Neutrophil (primary cell): ENCODE measurements at regions not wholly inside any gene's neighbourhood (a gene's known extent, or its start where the extent isn't known, plus 50 kb on each side); places are given as distances from the start of the nearest gene placed in this dataset.
"Not testable (repeated sequence)": the region's sequence is repeated elsewhere in the genome, so short reads cannot be mapped to it uniquely, and the experiment has no call there.

Experiments
- H3K27ac ChIP-seq: fragments of 200-600 bp; sonication (generic); 2 replicates; pipeline ENCODE4 v1.5.1; 2016; ENCODE audit warnings: mild to moderate bottlenecking, moderate library complexity
- H3K27me3 ChIP-seq: fragments of 200-600 bp; sonication (generic); 2 replicates; pipeline ENCODE4 v1.6.0; 2016; ENCODE audit warnings: mild to moderate bottlenecking
- H3K36me3 ChIP-seq: fragments of 200-600 bp; sonication (generic); 2 replicates; pipeline ENCODE4 v1.5.1; 2017
- H3K4me1 ChIP-seq, 2 experiments: fragments of 200-600 bp in 1 of 2; sonication (generic) in 1 of 2; 1 replicate in 1 of 2; 2 replicates in 1 of 2; pipeline versions ENCODE4 v1.5.1 to v1.6.1; 2013 to 2016; ENCODE audit warnings: low read depth in 1 of 2, low read length in 1 of 2, mild to moderate bottlenecking in 1 of 2, moderate library complexity in 1 of 2; ENCODE audit not compliant: control insufficient read depth in 1 of 2, insufficient read depth in 1 of 2
- H3K4me3 ChIP-seq, 2 experiments: fragments of 200-600 bp in 1 of 2; sonication (generic) in 1 of 2; 1 replicate in 1 of 2; 2 replicates in 1 of 2; pipeline ENCODE4 v1.5.1; 2013 to 2016; ENCODE audit warnings: low read depth in 1 of 2, low read length in 1 of 2, mild to moderate bottlenecking in 1 of 2, moderate library complexity in 1 of 2
- H3K9me3 ChIP-seq: fragments of 200-600 bp; sonication (generic); 2 replicates; pipeline ENCODE4 v1.5.1; 2016
- TF ChIP-seq, protein P1 (sequence below): fragments of 200-600 bp; sonication (generic); IDR thresholded peaks from 2 replicates; pipeline ENCODE4 v1.5.1; 2016; ENCODE audit warnings: antibody characterized with exemption

DNA sequence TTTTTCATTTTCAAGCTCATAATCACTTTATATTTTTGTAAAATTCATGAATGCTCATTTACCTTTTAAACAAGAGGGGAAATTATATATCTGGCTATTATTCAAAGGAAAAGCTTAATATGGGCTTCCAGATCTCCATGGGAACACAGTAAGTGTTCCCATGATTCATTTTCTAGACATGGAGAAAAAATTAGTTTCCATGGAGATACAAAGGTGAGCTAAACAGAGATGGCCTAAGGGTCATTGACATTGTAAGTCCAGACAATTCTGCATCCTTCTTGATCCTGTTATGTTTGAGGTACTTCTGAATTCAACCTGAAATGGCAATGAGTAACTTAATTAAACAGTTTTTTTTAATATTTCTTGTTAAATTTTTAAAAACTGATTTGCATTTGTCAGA, 341.4 kb upstream of the PRR16 start:
- no peaks in the 10 kb centered on the region for H3K9me3 ChIP-seq
- H3K36me3 ChIP-seq, result no peaks in the 10 kb centered on the region
- H3K27ac ChIP-seq, result no peak overlapping the region
- no peaks in the 10 kb centered on the region for H3K27me3 ChIP-seq
- H3K4me1 ChIP-seq, result no peaks in the 10 kb centered on the region
- TF ChIP-seq, protein P1, sequence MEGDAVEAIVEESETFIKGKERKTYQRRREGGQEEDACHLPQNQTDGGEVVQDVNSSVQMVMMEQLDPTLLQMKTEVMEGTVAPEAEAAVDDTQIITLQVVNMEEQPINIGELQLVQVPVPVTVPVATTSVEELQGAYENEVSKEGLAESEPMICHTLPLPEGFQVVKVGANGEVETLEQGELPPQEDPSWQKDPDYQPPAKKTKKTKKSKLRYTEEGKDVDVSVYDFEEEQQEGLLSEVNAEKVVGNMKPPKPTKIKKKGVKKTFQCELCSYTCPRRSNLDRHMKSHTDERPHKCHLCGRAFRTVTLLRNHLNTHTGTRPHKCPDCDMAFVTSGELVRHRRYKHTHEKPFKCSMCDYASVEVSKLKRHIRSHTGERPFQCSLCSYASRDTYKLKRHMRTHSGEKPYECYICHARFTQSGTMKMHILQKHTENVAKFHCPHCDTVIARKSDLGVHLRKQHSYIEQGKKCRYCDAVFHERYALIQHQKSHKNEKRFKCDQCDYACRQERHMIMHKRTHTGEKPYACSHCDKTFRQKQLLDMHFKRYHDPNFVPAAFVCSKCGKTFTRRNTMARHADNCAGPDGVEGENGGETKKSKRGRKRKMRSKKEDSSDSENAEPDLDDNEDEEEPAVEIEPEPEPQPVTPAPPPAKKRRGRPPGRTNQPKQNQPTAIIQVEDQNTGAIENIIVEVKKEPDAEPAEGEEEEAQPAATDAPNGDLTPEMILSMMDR, result no peak
- no peak overlapping the region for H3K4me3 ChIP-seq

DNA sequence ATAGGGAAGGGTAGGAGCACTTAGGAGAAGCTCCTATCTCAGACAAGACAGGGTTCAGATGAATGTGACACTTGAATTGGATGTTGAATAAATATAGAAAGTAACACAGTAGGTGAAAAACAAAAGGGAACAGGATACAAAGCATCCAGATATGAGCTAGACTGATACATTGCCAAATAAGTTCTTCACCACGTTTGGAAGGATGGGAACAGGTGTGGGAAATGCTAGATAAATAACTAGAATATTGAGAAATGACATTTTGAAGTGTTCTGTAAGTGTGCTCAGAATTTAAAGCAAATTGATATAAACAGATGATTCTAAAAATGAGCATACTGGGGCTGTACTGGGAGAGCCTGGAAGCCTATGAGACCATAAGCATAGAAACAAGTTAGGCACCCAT, 340.1 kb upstream of the PRR16 start:
- TF ChIP-seq, protein P1, result no peak
- no peaks in the 10 kb centered on the region for H3K9me3 ChIP-seq
- H3K36me3 ChIP-seq, result no peaks in the 10 kb centered on the region
- no peak overlapping the region for H3K4me3 ChIP-seq
- H3K4me1 ChIP-seq, result no peaks in the 10 kb centered on the region
- no peaks in the 10 kb centered on the region for H3K27me3 ChIP-seq
- H3K27ac ChIP-seq, result no peak overlapping the region

GRCh38 chr5:120124961-120125360, 339.1 kb upstream of the PRR16 start:
- H3K4me3 ChIP-seq, result no peak overlapping the region
- no peak overlapping the region for H3K27ac ChIP-seq
- H3K27me3 ChIP-seq, result no peaks in the 10 kb centered on the region
- no peaks in the 10 kb centered on the region for H3K9me3 ChIP-seq
- no peaks in the 10 kb centered on the region for H3K4me1 ChIP-seq
- TF ChIP-seq, protein P1, result no peak
- H3K36me3 ChIP-seq, result no peaks in the 10 kb centered on the region

DNA sequence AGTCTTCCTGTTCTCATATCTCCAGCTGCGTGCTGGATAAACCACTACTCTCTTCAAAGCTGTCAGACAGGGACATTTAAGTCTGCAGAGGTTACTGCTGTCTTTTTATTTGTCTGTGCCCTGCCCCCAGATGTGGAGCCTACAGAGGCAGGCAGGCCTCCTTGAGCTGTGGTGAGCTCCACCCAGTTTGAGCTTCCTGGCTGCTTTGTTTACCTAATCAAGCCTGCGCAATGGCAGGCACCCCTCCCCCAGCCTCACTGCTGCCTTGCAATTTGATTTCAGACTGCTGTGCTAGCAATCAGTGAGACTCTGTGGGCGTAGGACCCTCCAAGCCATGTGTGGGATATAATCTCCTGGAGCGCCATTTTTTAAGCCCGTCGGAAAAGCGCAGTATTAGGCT, 331.8 kb upstream of the PRR16 start:
- H3K27me3 ChIP-seq, H3K36me3 ChIP-seq, H3K9me3 ChIP-seq: not testable (repeated sequence)
- Histone ChIP-seq H3K4me3 (peak overlapping the region; percentile 56 to 65), H3K27ac (peak overlapping the region; percentile 85), H3K4me1 (peaks cover 11 to 17% of the 10 kb centered on the region in 2 experiments)

GRCh38 chr5:120134944-120135343, 329.2 kb upstream of the PRR16 start:
- TF ChIP-seq, protein P1, result no peak
- Histone ChIP-seq H3K9me3 (no peaks in the 10 kb centered on the region), H3K27ac (no peak overlapping the region), H3K4me1 (peaks cover 32 to 37% of the 10 kb centered on the region in 2 experiments), H3K27me3 (no peaks in the 10 kb centered on the region), H3K4me3 (no peak overlapping the region), H3K36me3 (no peaks in the 10 kb centered on the region)

DNA sequence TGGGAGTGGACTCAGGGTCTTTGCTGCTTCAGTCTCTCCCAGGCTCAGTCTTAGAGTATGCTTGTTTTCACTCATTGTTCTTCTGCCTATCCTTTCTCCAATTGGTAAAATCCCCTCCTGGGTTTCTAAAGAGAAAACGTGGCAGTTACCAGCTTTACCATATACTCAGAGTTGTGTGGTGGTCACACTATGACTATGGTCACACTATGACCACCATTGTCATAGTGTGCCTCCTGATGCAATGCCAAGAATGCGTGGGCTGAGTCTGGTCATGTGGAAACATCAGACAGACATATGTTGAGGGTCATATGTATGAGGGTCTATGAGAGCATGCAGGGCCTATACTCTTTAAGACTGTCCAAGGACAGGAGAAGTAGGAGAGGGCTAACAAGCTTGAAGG, 326.5 kb upstream of the PRR16 start:
- TF ChIP-seq, protein P1, result no peak
- Histone ChIP-seq H3K27ac (peak overlapping the region; percentile 3), H3K9me3 (no peaks in the 10 kb centered on the region), H3K27me3 (no peaks in the 10 kb centered on the region), H3K4me3 (no peak overlapping the region), H3K4me1 (peaks cover 43 to 45% of the 10 kb centered on the region in 2 experiments), H3K36me3 (no peaks in the 10 kb centered on the region)
